ENCODE measurements at regions not wholly inside any gene's neighbourhood (a gene's known extent, or its start where the extent isn't known, plus 50 kb on each side); places are given as distances from the start of the nearest gene placed in this dataset.

GRCh38 chr13:23510979-23511735 is 59.1 kb upstream of the TNFRSF19 start:
- TF ChIP-seq CTCF (IDR thresholded peaks at IDR 0.05) (no peak), SMAD4 (CRISPR knock-in tag; IDR thresholded peaks at IDR 0.05) (no peak), IRF2 (CRISPR knock-in tag; IDR thresholded peaks at IDR 0.05; ENCODE audit: borderline replicate concordance, low read depth) (no peak), E2F4 (CRISPR knock-in tag; IDR thresholded peaks at IDR 0.05; ENCODE audit: borderline replicate concordance, low read depth) (no peak), JUN (CRISPR knock-in tag; IDR thresholded peaks at IDR 0.05) (no peak), ZNF416 (CRISPR knock-in tag; IDR thresholded peaks at IDR 0.05) (no peak), HMGXB4 (CRISPR knock-in tag; IDR thresholded peaks at IDR 0.05) (no peak), USF2 (CRISPR knock-in tag; IDR thresholded peaks at IDR 0.05) (no peak), E2F5 (CRISPR knock-in tag; IDR thresholded peaks at IDR 0.05) (no peak), NFYB (CRISPR knock-in tag; conservative IDR thresholded peaks at IDR 0.05; ENCODE audit: low read depth) (no peak), MYBL2 (CRISPR knock-in tag; IDR thresholded peaks at IDR 0.05) (no peak), ATF1 (CRISPR knock-in tag; IDR thresholded peaks at IDR 0.05) (no peak), TCF7 (CRISPR knock-in tag; IDR thresholded peaks at IDR 0.05; ENCODE audit: low read depth) (no peak)

All from WTC11 (cell line).